HFF-Myc (cell line): ENCODE measurements at regions not wholly inside any gene's neighbourhood (a gene's known extent, or its start where the extent isn't known, plus 50 kb on each side); places are given as distances from the start of the nearest gene placed in this dataset.
"Not testable (repeated sequence)": the region's sequence is repeated elsewhere in the genome, so short reads cannot be mapped to it uniquely, and the experiment has no call there.

Experiments
- DNase-seq: peaks from one replicate; pipeline ENCODE4 v3.0.0-alpha.2; 2011; ENCODE audit warnings: low read depth; ENCODE audit errors: extremely low read depth
- H3K4me3 ChIP-seq: replicated peaks from 2 replicates; pipeline ENCODE4 v1.5.1; 2011; ENCODE audit warnings: low read depth, mild to moderate bottlenecking, control low read depth, low read length
- TF ChIP-seq, protein P1 (sequence below): IDR thresholded peaks from 2 replicates; pipeline ENCODE4 v1.5.1; 2012; ENCODE audit warnings: mild to moderate bottlenecking, low read depth, low read length, control low read depth; ENCODE audit errors: missing control alignments

- TF ChIP-seq, protein P1, sequence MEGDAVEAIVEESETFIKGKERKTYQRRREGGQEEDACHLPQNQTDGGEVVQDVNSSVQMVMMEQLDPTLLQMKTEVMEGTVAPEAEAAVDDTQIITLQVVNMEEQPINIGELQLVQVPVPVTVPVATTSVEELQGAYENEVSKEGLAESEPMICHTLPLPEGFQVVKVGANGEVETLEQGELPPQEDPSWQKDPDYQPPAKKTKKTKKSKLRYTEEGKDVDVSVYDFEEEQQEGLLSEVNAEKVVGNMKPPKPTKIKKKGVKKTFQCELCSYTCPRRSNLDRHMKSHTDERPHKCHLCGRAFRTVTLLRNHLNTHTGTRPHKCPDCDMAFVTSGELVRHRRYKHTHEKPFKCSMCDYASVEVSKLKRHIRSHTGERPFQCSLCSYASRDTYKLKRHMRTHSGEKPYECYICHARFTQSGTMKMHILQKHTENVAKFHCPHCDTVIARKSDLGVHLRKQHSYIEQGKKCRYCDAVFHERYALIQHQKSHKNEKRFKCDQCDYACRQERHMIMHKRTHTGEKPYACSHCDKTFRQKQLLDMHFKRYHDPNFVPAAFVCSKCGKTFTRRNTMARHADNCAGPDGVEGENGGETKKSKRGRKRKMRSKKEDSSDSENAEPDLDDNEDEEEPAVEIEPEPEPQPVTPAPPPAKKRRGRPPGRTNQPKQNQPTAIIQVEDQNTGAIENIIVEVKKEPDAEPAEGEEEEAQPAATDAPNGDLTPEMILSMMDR: no peak
- no peak for DNase-seq
- no peak overlapping the region for H3K4me3 ChIP-seq
Measured at GRCh38 chr9:23036416-23036815, 589.8 kb downstream of the DMRTA1 start.

- no peak overlapping the region for H3K4me3 ChIP-seq
- no peak for DNase-seq
- TF ChIP-seq, protein P1: no peak
Measured at GRCh38 chr9:23039402-23039801, 592.8 kb downstream of the DMRTA1 start.

DNA sequence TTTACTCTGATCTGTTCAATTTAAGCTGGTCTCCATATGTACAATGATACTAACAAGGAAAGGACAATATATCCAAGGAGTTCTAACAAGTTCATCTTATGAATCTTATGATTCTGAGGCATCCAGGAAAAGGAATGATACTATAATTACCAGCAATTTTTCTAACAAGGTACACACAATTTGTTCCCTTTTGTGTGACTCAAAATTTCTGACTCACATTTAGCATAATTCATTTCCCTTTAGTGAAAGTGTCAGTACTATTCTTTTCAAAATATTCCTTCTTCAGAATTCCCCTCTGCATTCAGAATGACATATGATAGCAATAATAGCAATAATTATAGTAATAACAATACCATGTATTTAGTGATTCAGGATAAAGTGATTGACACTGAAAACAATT lies 594.8 kb downstream of the DMRTA1 start:
- DNase-seq: no peak
- no peak overlapping the region for H3K4me3 ChIP-seq
- TF ChIP-seq, protein P1: no peak

- TF ChIP-seq, protein P1: no peak
- H3K4me3 ChIP-seq: no peak overlapping the region
- no peak for DNase-seq
Measured at GRCh38 chr9:23044549-23044948, 597.9 kb downstream of the DMRTA1 start.

- DNase-seq, H3K4me3 ChIP-seq: not testable (repeated sequence)
Measured at GRCh38 chr9:23046026-23046425, 599.4 kb downstream of the DMRTA1 start.

DNA sequence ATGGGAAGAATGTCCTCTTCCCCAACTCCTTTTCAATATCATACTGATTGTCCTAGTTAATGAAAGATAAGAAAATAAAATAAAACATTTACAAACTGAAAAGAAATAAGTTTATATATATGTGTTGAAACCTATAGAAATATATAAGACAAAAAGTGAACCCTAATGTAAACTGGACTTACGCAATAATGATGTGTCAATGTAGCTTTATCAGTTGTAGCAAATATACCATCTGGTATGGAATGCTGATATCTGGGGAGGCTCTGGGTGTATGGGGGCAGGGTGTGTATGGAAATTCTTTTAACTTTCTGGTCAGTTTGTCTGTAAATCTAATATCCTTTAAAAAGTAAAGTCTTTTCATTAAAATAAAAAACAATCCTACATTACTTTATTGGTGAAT lies 603.9 kb downstream of the DMRTA1 start:
- no peak overlapping the region for H3K4me3 ChIP-seq
- TF ChIP-seq, protein P1: no peak
- no peak for DNase-seq

- DNase-seq: no peak
- H3K4me3 ChIP-seq: no peak overlapping the region
Measured at GRCh38 chr9:23073136-23073535, 626.5 kb downstream of the DMRTA1 start.

More at GRCh38 chr9:23073136-23073535, 626.5 kb downstream of the DMRTA1 start:
- TF ChIP-seq, protein P1: no peak
